Neural cell (in vitro differentiated cells): ENCODE measurements at regions not wholly inside any gene's neighbourhood (a gene's known extent, or its start where the extent isn't known, plus 50 kb on each side); places are given as distances from the start of the nearest gene placed in this dataset.

Source experiments
- H2AFZ ChIP-seq: fragments of 200-600, 300-800 bp; sonication (generic), shearing (Covaris generic); 2 replicates; pipeline ENCODE4 v1.6.0; 2014; ENCODE audit warnings: low read depth, mild to moderate bottlenecking, antibody characterized with exemption, low read length, moderate library complexity
- H3F3A ChIP-seq: fragments of 200-600 bp; shearing (Covaris generic); 2 replicates; pipeline ENCODE4 v1.6.1; 2016; ENCODE audit warnings: mild to moderate bottlenecking, moderate library complexity, mixed read lengths, antibody characterized with exemption, low read length; ENCODE audit not compliant: insufficient read depth, poor library complexity, severe bottlenecking
- H3K27ac ChIP-seq: fragments of 200-600, 300-800 bp; sonication (generic), shearing (Covaris generic); 2 replicates; pipeline ENCODE4 v1.5.1; 2014; ENCODE audit warnings: mild to moderate bottlenecking, low read length, moderate library complexity
- H3K27me3 ChIP-seq: fragments of 300-800, 200-600 bp; sonication (generic), shearing (Covaris generic); 2 replicates; pipeline ENCODE4 v1.6.0; 2014; ENCODE audit warnings: mild to moderate bottlenecking, low read depth, low read length, moderate library complexity; ENCODE audit not compliant: insufficient read depth
- H3K36me3 ChIP-seq: fragments of 300-800, 200-600 bp; sonication (generic), shearing (Covaris generic); 2 replicates; pipeline ENCODE4 v1.5.1; 2014; ENCODE audit warnings: mild to moderate bottlenecking, antibody characterized with exemption, low read length, moderate library complexity; ENCODE audit not compliant: insufficient read depth
- H3K4me2 ChIP-seq: fragments of 300-800, 200-600 bp; sonication (generic), shearing (Covaris generic); 2 replicates; pipeline ENCODE4 v1.6.0; 2014; ENCODE audit warnings: mild to moderate bottlenecking, low read length
- H3K4me3 ChIP-seq: fragments of 300-800, 200-600 bp; sonication (generic), shearing (Covaris generic); 2 replicates; pipeline ENCODE4 v1.5.1; 2014; ENCODE audit warnings: mild to moderate bottlenecking, low read length, moderate library complexity
- H3K79me2 ChIP-seq: fragments of 200-600 bp; shearing (Covaris generic); replicated peaks from 2 replicates; pipeline ENCODE4 v1.6.0; 2014; ENCODE audit warnings: mild to moderate bottlenecking, low read length, moderate library complexity; ENCODE audit not compliant: insufficient read depth
- H3K9ac ChIP-seq: fragments of 300-800, 200-600 bp; sonication (generic), shearing (Covaris generic); 2 replicates; pipeline ENCODE4 v1.6.1; 2016; ENCODE audit warnings: mild to moderate bottlenecking, low read length, mixed read lengths
- H3K9me2 ChIP-seq: fragments of 200-600 bp; shearing (Covaris generic); 2 replicates; pipeline ENCODE4 v1.6.1; 2016; ENCODE audit warnings: mild to moderate bottlenecking, low read length, mixed read lengths; ENCODE audit not compliant: insufficient read depth
- H3K9me3 ChIP-seq: fragments of 200-600, 300-800 bp; sonication (generic), shearing (Covaris generic); 2 replicates; pipeline ENCODE4 v1.6.1; 2016; ENCODE audit warnings: mild to moderate bottlenecking, mixed run types, low read length, moderate library complexity, mixed read lengths
- H4K20me1 ChIP-seq: fragments of 200-600 bp; shearing (Covaris generic); 2 replicates; pipeline ENCODE4 v1.6.1; 2016; ENCODE audit warnings: mild to moderate bottlenecking, mixed run types; ENCODE audit not compliant: insufficient read depth
- CTCF ChIP-seq: fragments of 450-650 bp; IDR thresholded peaks from 2 replicates; pipeline ENCODE4 v1.5.1; 2014; ENCODE audit warnings: antibody characterized with exemption, mild to moderate bottlenecking, moderate library complexity; ENCODE audit not compliant: poor library complexity, severe bottlenecking
- EP300 ChIP-seq: fragments of 450-650 bp; conservative IDR thresholded peaks from 2 replicates; pipeline ENCODE4 v1.6.1; 2014; ENCODE audit warnings: antibody characterized with exemption, mild to moderate bottlenecking, moderate library complexity; ENCODE audit not compliant: poor library complexity, severe bottlenecking
- EZH2 ChIP-seq: fragments of 200-600, 300-800 bp; shearing (Covaris generic), sonication (generic); IDR thresholded peaks from 2 replicates; pipeline ENCODE4 v1.6.1; 2014; ENCODE audit warnings: antibody characterized with exemption, low read length, borderline replicate concordance, mild to moderate bottlenecking; ENCODE audit not compliant: insufficient read depth, poor library complexity, severe bottlenecking
- MXI1 ChIP-seq: fragments of 450-650 bp; conservative IDR thresholded peaks from 2 replicates; pipeline ENCODE4 v1.6.1; 2014; ENCODE audit warnings: antibody characterized with exemption, mild to moderate bottlenecking; ENCODE audit not compliant: poor library complexity, severe bottlenecking
- POLR2AphosphoS5 ChIP-seq: IDR thresholded peaks from 2 replicates; pipeline ENCODE4 v1.6.1; 2012
- RAD21 ChIP-seq: fragments of 450-650 bp; conservative IDR thresholded peaks from 2 replicates; pipeline ENCODE4 v1.6.1; 2014; ENCODE audit warnings: antibody characterized with exemption, mild to moderate bottlenecking, moderate library complexity
- SMC3 ChIP-seq: fragments of 450-650 bp; conservative IDR thresholded peaks from 2 replicates; pipeline ENCODE4 v1.6.1; 2014; ENCODE audit warnings: antibody characterized with exemption, mild to moderate bottlenecking, moderate library complexity; ENCODE audit not compliant: poor library complexity
- TAF1 ChIP-seq: IDR thresholded peaks from 2 replicates; pipeline ENCODE4 v1.6.1; 2012; ENCODE audit warnings: low read depth
- TF ChIP-seq, protein P1 (sequence below): IDR thresholded peaks from 2 replicates; pipeline ENCODE4 v1.6.1; 2012; ENCODE audit warnings: borderline replicate concordance

- H3K4me2 ChIP-seq = no peak overlapping the region
- H3K36me3 ChIP-seq = no peaks in the 10 kb centered on the region
- H3K79me2 ChIP-seq = no peaks in the 10 kb centered on the region
- no peak overlapping the region for H2AFZ ChIP-seq
- no peaks in the 10 kb centered on the region for H4K20me1 ChIP-seq
- H3K9me3 ChIP-seq = no peaks in the 10 kb centered on the region
- no peaks in the 10 kb centered on the region for H3F3A ChIP-seq
- no peaks in the 10 kb centered on the region for H3K27me3 ChIP-seq
- TF ChIP-seq EZH2 (no peak), POLR2AphosphoS5 (no peak), MXI1 (no peak), TAF1 (no peak), SMC3 (no peak), CTCF (no peak), EP300 (no peak), RAD21 (no peak)
- TF ChIP-seq, protein P1, sequence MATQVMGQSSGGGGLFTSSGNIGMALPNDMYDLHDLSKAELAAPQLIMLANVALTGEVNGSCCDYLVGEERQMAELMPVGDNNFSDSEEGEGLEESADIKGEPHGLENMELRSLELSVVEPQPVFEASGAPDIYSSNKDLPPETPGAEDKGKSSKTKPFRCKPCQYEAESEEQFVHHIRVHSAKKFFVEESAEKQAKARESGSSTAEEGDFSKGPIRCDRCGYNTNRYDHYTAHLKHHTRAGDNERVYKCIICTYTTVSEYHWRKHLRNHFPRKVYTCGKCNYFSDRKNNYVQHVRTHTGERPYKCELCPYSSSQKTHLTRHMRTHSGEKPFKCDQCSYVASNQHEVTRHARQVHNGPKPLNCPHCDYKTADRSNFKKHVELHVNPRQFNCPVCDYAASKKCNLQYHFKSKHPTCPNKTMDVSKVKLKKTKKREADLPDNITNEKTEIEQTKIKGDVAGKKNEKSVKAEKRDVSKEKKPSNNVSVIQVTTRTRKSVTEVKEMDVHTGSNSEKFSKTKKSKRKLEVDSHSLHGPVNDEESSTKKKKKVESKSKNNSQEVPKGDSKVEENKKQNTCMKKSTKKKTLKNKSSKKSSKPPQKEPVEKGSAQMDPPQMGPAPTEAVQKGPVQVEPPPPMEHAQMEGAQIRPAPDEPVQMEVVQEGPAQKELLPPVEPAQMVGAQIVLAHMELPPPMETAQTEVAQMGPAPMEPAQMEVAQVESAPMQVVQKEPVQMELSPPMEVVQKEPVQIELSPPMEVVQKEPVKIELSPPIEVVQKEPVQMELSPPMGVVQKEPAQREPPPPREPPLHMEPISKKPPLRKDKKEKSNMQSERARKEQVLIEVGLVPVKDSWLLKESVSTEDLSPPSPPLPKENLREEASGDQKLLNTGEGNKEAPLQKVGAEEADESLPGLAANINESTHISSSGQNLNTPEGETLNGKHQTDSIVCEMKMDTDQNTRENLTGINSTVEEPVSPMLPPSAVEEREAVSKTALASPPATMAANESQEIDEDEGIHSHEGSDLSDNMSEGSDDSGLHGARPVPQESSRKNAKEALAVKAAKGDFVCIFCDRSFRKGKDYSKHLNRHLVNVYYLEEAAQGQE = no peak
- no peak overlapping the region for H3K4me3 ChIP-seq
- H3K9ac ChIP-seq = no peak overlapping the region
- H3K27ac ChIP-seq = no peak overlapping the region
- H3K9me2 ChIP-seq = no peaks in the 10 kb centered on the region
These were observed 378.4 kb upstream of the SPHKAP start for GRCh38 chr2:228559774-228560415.

- H4K20me1 ChIP-seq = no peaks in the 10 kb centered on the region
- H2AFZ ChIP-seq = no peak overlapping the region
- no peak overlapping the region for H3K4me3 ChIP-seq
- no peaks in the 10 kb centered on the region for H3K9me3 ChIP-seq
- H3K79me2 ChIP-seq = no peaks in the 10 kb centered on the region
- H3K9ac ChIP-seq = no peak overlapping the region
- no peak overlapping the region for H3K4me2 ChIP-seq
- H3F3A ChIP-seq = no peaks in the 10 kb centered on the region
- no peaks in the 10 kb centered on the region for H3K9me2 ChIP-seq
- TF ChIP-seq CTCF (no peak), RAD21 (no peak), EP300 (no peak), EZH2 (no peak), TAF1 (no peak), POLR2AphosphoS5 (no peak)
- TF ChIP-seq, protein P1 = no peak
- H3K27me3 ChIP-seq = no peaks in the 10 kb centered on the region
- H3K27ac ChIP-seq = no peak overlapping the region
- H3K36me3 ChIP-seq = no peaks in the 10 kb centered on the region
These were observed 375.2 kb upstream of the SPHKAP start for GRCh38 chr2:228556717-228557116.
